SK-N-MC (cell line): ENCODE measurements at regions not wholly inside any gene's neighbourhood (a gene's known extent, or its start where the extent isn't known, plus 50 kb on each side); places are given as distances from the start of the nearest gene placed in this dataset.

Experiments used
- DNase-seq: peaks from one replicate; pipeline ENCODE4 v3.0.0-alpha.2; 2011; ENCODE audit warnings: low read depth, low spot score
- H3K27ac ChIP-seq: fragments of 200-600 bp; sonication (generic); 2 replicates; pipeline ENCODE4 v1.5.1; 2016; ENCODE audit warnings: mixed run types
- H3K36me3 ChIP-seq: fragments of 200-600 bp; sonication (generic); 2 replicates; pipeline ENCODE4 v1.6.1; 2017; ENCODE audit warnings: antibody characterized with exemption, low read length, mixed read lengths; ENCODE audit not compliant: insufficient read depth
- H3K4me3 ChIP-seq: fragments of 200-600 bp; sonication (generic); 2 replicates; pipeline ENCODE4 v1.5.1; 2016
- H3K9ac ChIP-seq: fragments of 200-600 bp; sonication (generic); 2 replicates; pipeline ENCODE4 v1.8.0; 2017; ENCODE audit warnings: mixed run types, mixed read lengths; ENCODE audit not compliant: insufficient read length
- H3K9me3 ChIP-seq: fragments of 200-600 bp; sonication (generic); 2 replicates; pipeline ENCODE4 v1.6.1; 2017; ENCODE audit warnings: low read depth, mild to moderate bottlenecking, antibody characterized with exemption, low read length, moderate library complexity, mixed read lengths
- EZH2 ChIP-seq: fragments of 200-600 bp; sonication (generic); IDR thresholded peaks from one replicate; pipeline ENCODE4 v1.6.1; 2017; ENCODE audit warnings: antibody characterized with exemption
- FOXP2 ChIP-seq: optimal IDR thresholded peaks from 2 replicates; pipeline ENCODE3; 2011; ENCODE audit warnings: mild to moderate bottlenecking, moderate library complexity; ENCODE audit not compliant: insufficient read depth; ENCODE audit errors: extremely low read length, control extremely low read depth
- POLR2AphosphoS5 ChIP-seq: IDR thresholded peaks from 2 replicates; pipeline ENCODE4 v1.6.1; 2012; ENCODE audit warnings: mild to moderate bottlenecking, low read depth, low read length, borderline replicate concordance

DNA sequence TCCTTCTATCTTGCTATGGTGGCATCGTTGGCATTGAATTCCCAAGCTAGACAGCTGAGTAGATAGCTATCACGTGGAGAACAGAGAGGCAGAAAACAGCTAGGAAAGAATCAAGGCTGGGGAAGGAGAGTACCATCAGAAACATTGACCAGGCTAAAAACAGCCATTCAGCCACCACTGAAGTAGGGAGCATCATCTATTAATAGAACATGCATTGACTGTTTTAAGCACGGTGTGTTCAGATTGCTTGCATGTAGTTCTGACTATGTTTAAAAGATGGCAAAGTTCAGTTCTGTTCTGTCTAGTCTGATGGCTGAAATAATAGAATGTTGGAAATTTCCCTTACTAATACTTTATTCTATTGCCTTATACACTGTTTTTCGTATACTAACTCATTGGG lies 413.0 kb downstream of the GABRB3 start:
- Histone ChIP-seq H3K9ac (no peak overlapping the region), H3K9me3 (no peaks in the 10 kb centered on the region), H3K27ac (no peak overlapping the region), H3K36me3 (no peaks in the 10 kb centered on the region), H3K4me3 (no peak overlapping the region)
- TF ChIP-seq POLR2AphosphoS5 (no peak), EZH2 (no peak), FOXP2 (no peak)
- no peak for DNase-seq

- Histone ChIP-seq H3K9me3 (no peaks in the 10 kb centered on the region), H3K4me3 (no peak overlapping the region), H3K36me3 (no peaks in the 10 kb centered on the region), H3K27ac (no peak overlapping the region), H3K9ac (no peak overlapping the region)
- TF ChIP-seq EZH2 (no peak), FOXP2 (no peak), POLR2AphosphoS5 (no peak)
- no peak for DNase-seq
Observed at GRCh38 chr15:26358708-26359107, 414.2 kb downstream of the GABRB3 start.

DNA sequence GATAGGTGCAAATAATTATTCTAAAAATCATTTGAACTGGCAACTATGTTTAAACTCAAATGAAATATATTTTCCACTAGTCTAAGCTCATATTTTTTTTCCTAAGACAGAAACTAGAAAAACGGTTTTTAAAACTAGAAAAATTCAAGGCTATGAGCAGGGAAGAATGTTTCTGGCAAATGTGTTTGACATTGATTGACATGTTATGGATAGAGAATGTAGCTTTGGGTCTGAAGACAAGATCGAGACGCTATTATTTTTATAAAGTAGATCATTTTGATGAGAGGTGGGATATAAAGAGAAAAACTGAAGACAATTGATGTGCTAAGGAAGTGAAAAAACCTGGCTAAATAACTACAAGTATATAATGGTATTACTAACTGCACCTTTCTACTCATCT lies 415.2 kb downstream of the GABRB3 start:
- Histone ChIP-seq H3K36me3 (no peaks in the 10 kb centered on the region), H3K27ac (no peak overlapping the region), H3K9ac (no peak overlapping the region), H3K9me3 (no peaks in the 10 kb centered on the region), H3K4me3 (no peak overlapping the region)
- TF ChIP-seq FOXP2 (no peak), POLR2AphosphoS5 (no peak), EZH2 (no peak)
- DNase-seq: no peak

- Histone ChIP-seq H3K27ac (no peak overlapping the region), H3K36me3 (no peaks in the 10 kb centered on the region), H3K9me3 (no peaks in the 10 kb centered on the region), H3K4me3 (no peak overlapping the region), H3K9ac (no peak overlapping the region)
- TF ChIP-seq POLR2AphosphoS5 (no peak), EZH2 (no peak), FOXP2 (no peak)
- DNase-seq: no peak
Observed at GRCh38 chr15:26355472-26356074, 417.3 kb downstream of the GABRB3 start.

DNA sequence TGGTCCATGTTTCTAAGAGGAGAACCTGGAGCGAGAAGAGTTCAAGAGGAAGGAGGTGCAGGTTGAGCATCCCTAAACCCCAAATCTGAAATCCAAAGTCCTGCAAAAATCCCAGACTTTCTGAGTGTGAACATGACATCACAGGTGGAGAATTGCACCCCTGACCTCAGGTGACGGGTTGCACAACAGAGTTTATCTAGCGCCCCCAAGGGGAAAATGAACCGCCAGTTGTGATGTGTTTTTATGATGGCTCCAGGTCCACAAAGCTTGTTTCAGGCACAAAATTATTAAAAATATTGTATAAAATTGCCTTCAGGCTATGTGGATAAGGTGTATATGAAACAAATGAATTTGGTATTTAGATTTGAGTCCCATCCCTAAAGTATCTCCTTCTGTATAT lies 420.0 kb downstream of the GABRB3 start:
- Histone ChIP-seq H3K9ac (no peak overlapping the region), H3K36me3 (no peaks in the 10 kb centered on the region), H3K9me3 (no peaks in the 10 kb centered on the region), H3K4me3 (no peak overlapping the region), H3K27ac (no peak overlapping the region)
- no peak for TF ChIP-seq FOXP2
- no peak for TF ChIP-seq POLR2AphosphoS5
- TF ChIP-seq EZH2: no peak
- no peak for DNase-seq

GRCh38 chr15:26352406-26352805 lies 420.5 kb downstream of the GABRB3 start:
- Histone ChIP-seq H3K4me3 (no peak overlapping the region), H3K27ac (no peak overlapping the region), H3K9me3 (no peaks in the 10 kb centered on the region), H3K9ac (no peak overlapping the region), H3K36me3 (no peaks in the 10 kb centered on the region)
- DNase-seq: no peak
- TF ChIP-seq EZH2 (no peak), POLR2AphosphoS5 (no peak), FOXP2 (no peak)

DNA sequence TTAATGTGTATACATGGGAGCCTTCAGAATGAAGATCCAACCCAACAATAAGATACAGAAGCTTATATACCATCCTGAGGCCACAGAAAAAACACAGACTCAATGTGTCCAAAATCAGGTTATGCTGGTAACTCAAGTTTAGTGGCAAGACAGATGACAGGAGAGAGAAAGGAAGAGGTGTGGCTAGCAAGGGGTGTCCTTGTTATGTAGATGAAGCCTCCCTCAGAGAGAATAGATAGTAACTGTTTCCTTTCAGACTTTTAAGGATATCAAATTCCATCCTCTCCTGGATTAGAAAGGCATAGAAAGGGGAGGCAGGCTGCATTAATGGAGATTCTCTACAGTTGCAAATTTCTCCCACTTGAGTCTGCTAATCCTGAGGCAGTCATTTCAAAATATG lies 447.4 kb downstream of the GABRB3 start:
- Histone ChIP-seq H3K4me3 (no peak overlapping the region), H3K27ac (no peak overlapping the region), H3K9me3 (no peaks in the 10 kb centered on the region), H3K36me3 (no peaks in the 10 kb centered on the region), H3K9ac (no peak overlapping the region)
- no peak for DNase-seq
- TF ChIP-seq FOXP2 (no peak), EZH2 (no peak), POLR2AphosphoS5 (no peak)

DNA sequence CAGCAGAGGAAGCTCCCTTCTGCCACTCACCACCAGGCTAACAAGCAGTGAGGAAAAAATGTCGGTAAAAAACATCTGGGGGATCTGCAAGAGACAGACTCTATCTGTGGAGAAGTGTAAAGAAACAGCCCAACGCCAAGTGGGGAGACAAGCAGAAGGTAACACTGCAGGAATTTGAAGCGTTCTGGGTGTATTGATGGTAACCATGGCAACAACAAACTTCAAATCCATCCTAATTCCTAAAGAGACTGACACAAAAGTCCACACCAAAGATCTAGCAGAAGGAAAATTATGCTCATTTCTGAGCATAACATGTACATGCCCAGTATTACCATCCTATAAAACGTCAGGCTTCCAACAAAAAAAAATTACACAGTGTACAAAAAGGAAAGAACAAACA lies 449.3 kb downstream of the GABRB3 start:
- Histone ChIP-seq H3K36me3 (no peaks in the 10 kb centered on the region), H3K27ac (no peak overlapping the region), H3K9me3 (no peaks in the 10 kb centered on the region), H3K4me3 (no peak overlapping the region), H3K9ac (no peak overlapping the region)
- TF ChIP-seq FOXP2 (no peak), POLR2AphosphoS5 (no peak), EZH2 (no peak)
- DNase-seq: no peak

- TF ChIP-seq POLR2AphosphoS5 (no peak), EZH2 (no peak), FOXP2 (no peak)
- no peaks in the 10 kb centered on the region for H3K9me3 ChIP-seq
- no peak overlapping the region for H3K27ac ChIP-seq
- H3K9ac ChIP-seq: no peak overlapping the region
- H3K36me3 ChIP-seq: no peaks in the 10 kb centered on the region
- no peak for DNase-seq
- no peak overlapping the region for H3K4me3 ChIP-seq
Observed at GRCh38 chr15:26318689-26319088, 454.2 kb downstream of the GABRB3 start.
